Panc1 (cell line): ENCODE measurements at regions not wholly inside any gene's neighbourhood (a gene's known extent, or its start where the extent isn't known, plus 50 kb on each side); places are given as distances from the start of the nearest gene placed in this dataset.

Experiments used
- ATAC-seq: fragments of 200-7000 bp; cut with Tn5 transposase; 2 replicates; pipeline ENCODE4 v1.9.1; 2020; ENCODE audit warnings: mild to moderate bottlenecking, moderate library complexity
- BruUV-seq: library from RNA; stranded (reverse); fragments of 400-500 nt; replicated peaks from 2 replicates; lab custom pipeline; 2021; lab: Mats Ljungman, UMichigan
- CTCF ChIA-PET: fragments of 300-600 bp; sonication (Branson Sonifier 250); formaldehyde crosslinking; loops from one replicate; lab custom pipeline; 2022; ENCODE audit warnings: antibody characterized with exemption; lab: Charles Lee
- POLR2A ChIA-PET: fragments of 300-600 bp; sonication (Branson Sonifier 250); formaldehyde crosslinking; loops from one replicate; lab custom pipeline; 2022; ENCODE audit warnings: antibody characterized with exemption; lab: Charles Lee
- DNase-seq: peaks from one replicate; pipeline ENCODE4 v3.0.0-alpha.2; 2010; ENCODE audit warnings: low read depth, low spot score
- H3K27ac ChIP-seq: 2 replicates; pipeline ENCODE4 v1.5.1; 2011; ENCODE audit warnings: mild to moderate bottlenecking, low read length, inconsistent platforms
- H3K27me3 ChIP-seq: fragments of 200-500 bp; sonication (Bioruptor generic); 2 replicates; pipeline ENCODE4 v1.6.0; 2014; ENCODE audit warnings: low read length, inconsistent platforms; ENCODE audit not compliant: control insufficient read depth, insufficient read depth
- H3K36me3 ChIP-seq: fragments of 200-500 bp; sonication (Bioruptor generic); 2 replicates; pipeline ENCODE4 v1.5.1; 2014; ENCODE audit warnings: inconsistent platforms, mild to moderate bottlenecking, low read length, moderate library complexity; ENCODE audit not compliant: control insufficient read depth, insufficient read depth
- H3K4me1 ChIP-seq: 2 replicates; pipeline ENCODE4 v1.5.1; 2011; ENCODE audit warnings: inconsistent platforms, mild to moderate bottlenecking, low read length, moderate library complexity; ENCODE audit not compliant: control insufficient read depth, insufficient read depth
- H3K4me3 ChIP-seq, 2 experiments: 2 replicates each; pipeline ENCODE4 v1.5.1; 2011 to 2012; ENCODE audit warnings: low read depth in 2 of 2, low read length in 2 of 2, mild to moderate bottlenecking in 2 of 2, inconsistent platforms in 1 of 2, moderate library complexity in 1 of 2
- H3K9me3 ChIP-seq: fragments of 200-500 bp; sonication (Bioruptor generic); 2 replicates; pipeline ENCODE4 v1.5.1; 2014; ENCODE audit warnings: low read depth, mild to moderate bottlenecking, inconsistent platforms, low read length, moderate library complexity; ENCODE audit not compliant: control insufficient read depth, insufficient read depth
- CTCF ChIP-seq: fragments of 450-650 bp; IDR thresholded peaks from 2 replicates; pipeline ENCODE4 v1.5.1; 2017; ENCODE audit warnings: mild to moderate bottlenecking
- POLR2AphosphoS5 ChIP-seq: IDR thresholded peaks from 2 replicates; pipeline ENCODE4 v1.6.1; 2012; ENCODE audit warnings: mild to moderate bottlenecking, low read depth, low read length, moderate library complexity
- REST ChIP-seq, 2 experiments: IDR thresholded peaks; 2 replicates each; pipeline ENCODE4 v1.6.1; 2011 to 2012; ENCODE audit warnings: low read depth in 2 of 2, control low read depth in 1 of 2, low read length in 1 of 2, mild to moderate bottlenecking in 1 of 2, moderate library complexity in 1 of 2; ENCODE audit not compliant: insufficient read depth in 1 of 2
- SIN3A ChIP-seq: IDR thresholded peaks from 2 replicates; pipeline ENCODE4 v1.6.1; 2012; ENCODE audit warnings: low read depth, mild to moderate bottlenecking, low read length, moderate library complexity, borderline replicate concordance; ENCODE audit not compliant: insufficient read depth
- TCF7L2 ChIP-seq: IDR thresholded peaks from 2 replicates; pipeline ENCODE4 v1.6.1; 2011; ENCODE audit warnings: mild to moderate bottlenecking, low read depth, low read length, inconsistent platforms
- in situ Hi-C: cut with HindIII; loops from 2 replicates; pipeline ENCODE4 v1.10.0; 2016; ENCODE audit warnings: low sequenced_read_pairs, low pct_unique_long_range_greater_than_20kb
- intact Hi-C: fragments of 100-400 bp; cut with micrococcal nuclease; formaldehyde crosslinking; loops from one replicate; pipeline ENCODE4 v1.10.0; 2022; ENCODE audit not compliant: unreplicated experiment

- BruUV-seq = no TSS peak
- H3K9me3 ChIP-seq = no peaks in the 10 kb centered on the region
- H3K27ac ChIP-seq = no peak overlapping the region
- ATAC-seq (no peak), DNase-seq (no peak)
- H3K4me1 ChIP-seq = no peaks in the 10 kb centered on the region
- intact Hi-C loops = loop anchor here (5.0 kb wide), 1 partner anchor 340 kb away; no protein-coding TSS in a partner anchor
- TF ChIP-seq POLR2AphosphoS5 = no peak
- TF ChIP-seq REST (IDR thresholded peaks at IDR 0.05; ENCODE audit: insufficient read depth in 1 of 2, low read depth in 2 of 2, low read length in 1 of 2) = no peak
- no peak for TF ChIP-seq SIN3A
- no peak for TF ChIP-seq CTCF
- TF ChIP-seq TCF7L2 = no peak
- POLR2A ChIA-PET = no interaction called here
- no peak overlapping the region for H3K4me3 ChIP-seq
- CTCF ChIA-PET = interaction anchor here (1.2 kb wide), 1 partner anchor 339 kb away, joined by 3 read pairs; no protein-coding TSS in a partner anchor
- in situ Hi-C loops = no loop called here
- no peaks in the 10 kb centered on the region for H3K27me3 ChIP-seq
- no peaks in the 10 kb centered on the region for H3K36me3 ChIP-seq
Measured at GRCh38 chr3:73846951-73847350, 222.2 kb upstream of the PDZRN3 start.

- no TSS peak for BruUV-seq
- H3K9me3 ChIP-seq = no peaks in the 10 kb centered on the region
- intact Hi-C loops (no loop called here), in situ Hi-C loops (no loop called here)
- no peak for DNase-seq
- TF ChIP-seq SIN3A (no peak), TCF7L2 (no peak), CTCF (no peak), POLR2AphosphoS5 (no peak), REST (IDR thresholded peaks at IDR 0.05; ENCODE audit: insufficient read depth in 1 of 2, low read depth in 2 of 2, low read length in 1 of 2) (no peak)
- ChIA-PET POLR2A (no interaction called here), CTCF (no interaction called here)
- no peaks in the 10 kb centered on the region for H3K27me3 ChIP-seq
- H3K27ac ChIP-seq = no peak overlapping the region
- no peaks in the 10 kb centered on the region for H3K4me1 ChIP-seq
- H3K36me3 ChIP-seq = no peaks in the 10 kb centered on the region
- no peak for ATAC-seq
- no peak overlapping the region for H3K4me3 ChIP-seq
Measured at GRCh38 chr3:73839032-73839431, 214.3 kb upstream of the PDZRN3 start.
